Adrenal gland (tissue), 5 donors: ENCODE measurements at regions not wholly inside any gene's neighbourhood (a gene's known extent, or its start where the extent isn't known, plus 50 kb on each side); places are given as distances from the start of the nearest gene placed in this dataset.

ENCODE experiments used
- POLR2A ChIP-seq, 2 donors: fragments of 450-650 bp; IDR thresholded peaks; one replicate each; pipeline ENCODE4 v1.6.1; 2017; ENCODE audit warnings: antibody characterized with exemption in 2 of 2, mild to moderate bottlenecking in 2 of 2, moderate library complexity in 1 of 2
- TF ChIP-seq, protein P1 (sequence below), 6 experiments: fragments of 450-650 bp in 4 of 6; fragments of 200-600 bp in 2 of 6; sonication (generic) in 1 of 6; IDR thresholded peaks; 1 replicate in 5 of 6; 2 replicates in 1 of 6; pipeline versions ENCODE4 v1.5.1 to v1.8.0; 2016 to 2021; ENCODE audit warnings: antibody characterized with exemption in 6 of 6, mild to moderate bottlenecking in 2 of 6, moderate library complexity in 1 of 6
- donor health status: DM: no; HTN: no; CAD: no.

DNA sequence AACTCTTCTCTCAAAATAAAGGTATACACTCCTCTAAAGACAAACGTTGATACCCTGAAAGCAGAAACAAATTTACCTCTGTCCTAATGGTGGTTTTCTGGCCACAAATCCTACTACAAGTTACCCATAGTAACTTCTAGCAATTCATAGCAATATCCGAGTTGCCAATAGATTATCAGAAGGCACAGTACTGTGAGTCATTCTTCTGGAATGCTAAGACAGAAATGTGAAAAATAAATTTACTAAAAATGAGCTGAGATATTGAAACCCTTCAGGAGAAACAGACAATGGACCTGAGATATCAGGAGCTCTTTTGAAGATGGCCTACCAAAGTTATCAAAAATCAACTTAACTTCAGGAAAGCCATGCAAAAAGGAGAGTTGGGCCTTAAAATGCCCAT is 715.0 kb upstream of the ADAMTS5 start:
- TF ChIP-seq POLR2A (IDR thresholded peaks at IDR 0.05): no peak
- TF ChIP-seq, protein P1, sequence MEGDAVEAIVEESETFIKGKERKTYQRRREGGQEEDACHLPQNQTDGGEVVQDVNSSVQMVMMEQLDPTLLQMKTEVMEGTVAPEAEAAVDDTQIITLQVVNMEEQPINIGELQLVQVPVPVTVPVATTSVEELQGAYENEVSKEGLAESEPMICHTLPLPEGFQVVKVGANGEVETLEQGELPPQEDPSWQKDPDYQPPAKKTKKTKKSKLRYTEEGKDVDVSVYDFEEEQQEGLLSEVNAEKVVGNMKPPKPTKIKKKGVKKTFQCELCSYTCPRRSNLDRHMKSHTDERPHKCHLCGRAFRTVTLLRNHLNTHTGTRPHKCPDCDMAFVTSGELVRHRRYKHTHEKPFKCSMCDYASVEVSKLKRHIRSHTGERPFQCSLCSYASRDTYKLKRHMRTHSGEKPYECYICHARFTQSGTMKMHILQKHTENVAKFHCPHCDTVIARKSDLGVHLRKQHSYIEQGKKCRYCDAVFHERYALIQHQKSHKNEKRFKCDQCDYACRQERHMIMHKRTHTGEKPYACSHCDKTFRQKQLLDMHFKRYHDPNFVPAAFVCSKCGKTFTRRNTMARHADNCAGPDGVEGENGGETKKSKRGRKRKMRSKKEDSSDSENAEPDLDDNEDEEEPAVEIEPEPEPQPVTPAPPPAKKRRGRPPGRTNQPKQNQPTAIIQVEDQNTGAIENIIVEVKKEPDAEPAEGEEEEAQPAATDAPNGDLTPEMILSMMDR (IDR thresholded peaks at IDR 0.05): no peak
